ENCODE measurements at regions not wholly inside any gene's neighbourhood (a gene's known extent, or its start where the extent isn't known, plus 50 kb on each side); places are given as distances from the start of the nearest gene placed in this dataset.

- TF ChIP-seq, protein P1, sequence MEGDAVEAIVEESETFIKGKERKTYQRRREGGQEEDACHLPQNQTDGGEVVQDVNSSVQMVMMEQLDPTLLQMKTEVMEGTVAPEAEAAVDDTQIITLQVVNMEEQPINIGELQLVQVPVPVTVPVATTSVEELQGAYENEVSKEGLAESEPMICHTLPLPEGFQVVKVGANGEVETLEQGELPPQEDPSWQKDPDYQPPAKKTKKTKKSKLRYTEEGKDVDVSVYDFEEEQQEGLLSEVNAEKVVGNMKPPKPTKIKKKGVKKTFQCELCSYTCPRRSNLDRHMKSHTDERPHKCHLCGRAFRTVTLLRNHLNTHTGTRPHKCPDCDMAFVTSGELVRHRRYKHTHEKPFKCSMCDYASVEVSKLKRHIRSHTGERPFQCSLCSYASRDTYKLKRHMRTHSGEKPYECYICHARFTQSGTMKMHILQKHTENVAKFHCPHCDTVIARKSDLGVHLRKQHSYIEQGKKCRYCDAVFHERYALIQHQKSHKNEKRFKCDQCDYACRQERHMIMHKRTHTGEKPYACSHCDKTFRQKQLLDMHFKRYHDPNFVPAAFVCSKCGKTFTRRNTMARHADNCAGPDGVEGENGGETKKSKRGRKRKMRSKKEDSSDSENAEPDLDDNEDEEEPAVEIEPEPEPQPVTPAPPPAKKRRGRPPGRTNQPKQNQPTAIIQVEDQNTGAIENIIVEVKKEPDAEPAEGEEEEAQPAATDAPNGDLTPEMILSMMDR (IDR thresholded peaks at IDR 0.05; ENCODE audit: low read length) = no peak
- TF ChIP-seq EZH2 (optimal IDR thresholded peaks at IDR 0.05; ENCODE audit: low read depth, low read length) = no peak
- TF ChIP-seq EZH2phosphoT487 (IDR thresholded peaks at IDR 0.05; ENCODE audit: low read length) = no peak
Observed at GRCh38 chr5:24005384-24005783, 498.0 kb downstream of the PRDM9 start.

Data from MM.1S (cell line).